Activated naive CD8-positive, alpha-beta T cell (primary cell): ENCODE measurements at regions not wholly inside any gene's neighbourhood (a gene's known extent, or its start where the extent isn't known, plus 50 kb on each side); places are given as distances from the start of the nearest gene placed in this dataset.

Experiments used
- H3K27ac Mint-ChIP-seq: one replicate; pipeline ENCODE4 v1.8.0; 2021; ENCODE audit warnings: mixed read lengths
- H3K27me3 Mint-ChIP-seq: one replicate; pipeline ENCODE4 v1.8.0; 2021; ENCODE audit warnings: mixed read lengths
- H3K36me3 Mint-ChIP-seq: one replicate; pipeline ENCODE4 v1.8.0; 2021; ENCODE audit warnings: mixed read lengths
- H3K4me1 Mint-ChIP-seq: one replicate; pipeline ENCODE4 v1.8.0; 2021; ENCODE audit warnings: low read depth, mixed read lengths
- H3K4me3 Mint-ChIP-seq: one replicate; pipeline ENCODE4 v1.8.0; 2021; ENCODE audit warnings: mild to moderate bottlenecking, mixed read lengths
- H3K9me3 Mint-ChIP-seq: one replicate; pipeline ENCODE4 v1.8.0; 2021; ENCODE audit warnings: low read depth, mixed read lengths

GRCh38 chr4:152221816-152222516 lies 313.9 kb downstream of the FBXW7 start:
- peaks cover 6% of the 10 kb centered on the region for H3K4me1 Mint-ChIP-seq
- H3K27me3 Mint-ChIP-seq, result no peaks in the 10 kb centered on the region
- H3K27ac Mint-ChIP-seq, result no peak overlapping the region
- peaks cover 2% of the 10 kb centered on the region for H3K36me3 Mint-ChIP-seq
- H3K9me3 Mint-ChIP-seq, result no peaks in the 10 kb centered on the region
- H3K4me3 Mint-ChIP-seq, result no peak overlapping the region

- peaks cover 6% of the 10 kb centered on the region for H3K4me1 Mint-ChIP-seq
- H3K9me3 Mint-ChIP-seq, result peaks cover 6% of the 10 kb centered on the region
- H3K36me3 Mint-ChIP-seq, result peaks cover 2% of the 10 kb centered on the region
- H3K27me3 Mint-ChIP-seq, result no peaks in the 10 kb centered on the region
- H3K27ac Mint-ChIP-seq, result no peak overlapping the region
- no peak overlapping the region for H3K4me3 Mint-ChIP-seq
Observed at GRCh38 chr4:152220201-152220666, 315.7 kb downstream of the FBXW7 start.

- H3K9me3 Mint-ChIP-seq, result peaks cover 20% of the 10 kb centered on the region
- no peak overlapping the region for H3K27ac Mint-ChIP-seq
- no peak overlapping the region for H3K4me3 Mint-ChIP-seq
- H3K4me1 Mint-ChIP-seq, result peaks cover 6% of the 10 kb centered on the region
- H3K27me3 Mint-ChIP-seq, result no peaks in the 10 kb centered on the region
- peaks cover 7% of the 10 kb centered on the region for H3K36me3 Mint-ChIP-seq
Observed at GRCh38 chr4:152218576-152218975, 317.3 kb downstream of the FBXW7 start.

GRCh38 chr4:152217896-152218295 lies 318.0 kb downstream of the FBXW7 start:
- Mint-ChIP-seq H3K4me3 (no peak overlapping the region), H3K4me1 (peaks cover 6% of the 10 kb centered on the region), H3K9me3 (peaks cover 20% of the 10 kb centered on the region), H3K36me3 (peaks cover 7% of the 10 kb centered on the region), H3K27ac (no peak overlapping the region), H3K27me3 (no peaks in the 10 kb centered on the region)

- Mint-ChIP-seq H3K36me3 (peaks cover 7% of the 10 kb centered on the region), H3K4me3 (no peak overlapping the region)
Observed at GRCh38 chr4:152211936-152212653, 323.8 kb downstream of the FBXW7 start.

GRCh38 chr4:152209772-152210493 lies 326.0 kb downstream of the FBXW7 start:
- H3K4me1 Mint-ChIP-seq, result no peaks in the 10 kb centered on the region
- peaks cover 11% of the 10 kb centered on the region for H3K9me3 Mint-ChIP-seq
- H3K27ac Mint-ChIP-seq, result no peak overlapping the region
- H3K27me3 Mint-ChIP-seq, result no peaks in the 10 kb centered on the region
- no peak overlapping the region for H3K4me3 Mint-ChIP-seq
- H3K36me3 Mint-ChIP-seq, result peaks cover 5% of the 10 kb centered on the region

More at GRCh38 chr4:152211936-152212653, 323.8 kb downstream of the FBXW7 start:
- H3K9me3 Mint-ChIP-seq, result peaks cover 20% of the 10 kb centered on the region
- no peaks in the 10 kb centered on the region for H3K4me1 Mint-ChIP-seq
- H3K27ac Mint-ChIP-seq, result no peak overlapping the region
- H3K27me3 Mint-ChIP-seq, result no peaks in the 10 kb centered on the region

- H3K27ac Mint-ChIP-seq, result no peak overlapping the region
- no peaks in the 10 kb centered on the region for H3K27me3 Mint-ChIP-seq
- H3K4me1 Mint-ChIP-seq, result no peaks in the 10 kb centered on the region
- H3K4me3 Mint-ChIP-seq, result no peak overlapping the region
- no peaks in the 10 kb centered on the region for H3K36me3 Mint-ChIP-seq
- no peaks in the 10 kb centered on the region for H3K9me3 Mint-ChIP-seq
Observed at GRCh38 chr4:152207378-152207720, 328.5 kb downstream of the FBXW7 start.

- Mint-ChIP-seq H3K27me3 (no peaks in the 10 kb centered on the region), H3K27ac (no peak overlapping the region), H3K36me3 (no peaks in the 10 kb centered on the region), H3K4me3 (no peak overlapping the region), H3K4me1 (no peaks in the 10 kb centered on the region), H3K9me3 (no peaks in the 10 kb centered on the region)
Observed at GRCh38 chr4:152206646-152207377, 329.1 kb downstream of the FBXW7 start.

- Mint-ChIP-seq H3K27me3 (no peaks in the 10 kb centered on the region), H3K4me3 (no peak overlapping the region), H3K4me1 (no peaks in the 10 kb centered on the region), H3K9me3 (no peaks in the 10 kb centered on the region), H3K36me3 (no peaks in the 10 kb centered on the region), H3K27ac (no peak overlapping the region)
Observed at GRCh38 chr4:152206185-152206584, 329.7 kb downstream of the FBXW7 start.

- no peaks in the 10 kb centered on the region for H3K9me3 Mint-ChIP-seq
- no peaks in the 10 kb centered on the region for H3K36me3 Mint-ChIP-seq
- H3K27me3 Mint-ChIP-seq, result no peaks in the 10 kb centered on the region
- no peak overlapping the region for H3K27ac Mint-ChIP-seq
- no peak overlapping the region for H3K4me3 Mint-ChIP-seq
- H3K4me1 Mint-ChIP-seq, result no peaks in the 10 kb centered on the region
Observed at GRCh38 chr4:152202415-152202814, 333.5 kb downstream of the FBXW7 start.

GRCh38 chr4:152200511-152201333 lies 335.2 kb downstream of the FBXW7 start:
- no peaks in the 10 kb centered on the region for H3K4me1 Mint-ChIP-seq
- no peak overlapping the region for H3K4me3 Mint-ChIP-seq
- H3K9me3 Mint-ChIP-seq, result no peaks in the 10 kb centered on the region
- no peak overlapping the region for H3K27ac Mint-ChIP-seq
- no peaks in the 10 kb centered on the region for H3K27me3 Mint-ChIP-seq
- H3K36me3 Mint-ChIP-seq, result no peaks in the 10 kb centered on the region

- H3K36me3 Mint-ChIP-seq, result peaks cover 7% of the 10 kb centered on the region
Observed at GRCh38 chr4:152197211-152197610, 338.7 kb downstream of the FBXW7 start.

GRCh38 chr4:152195888-152196287 lies 340.0 kb downstream of the FBXW7 start:
- H3K36me3 Mint-ChIP-seq, result peaks cover 7% of the 10 kb centered on the region
- no peak overlapping the region for H3K4me3 Mint-ChIP-seq
- no peaks in the 10 kb centered on the region for H3K27me3 Mint-ChIP-seq
- H3K4me1 Mint-ChIP-seq, result no peaks in the 10 kb centered on the region
- peaks cover 4% of the 10 kb centered on the region for H3K9me3 Mint-ChIP-seq
- no peak overlapping the region for H3K27ac Mint-ChIP-seq

More at GRCh38 chr4:152197211-152197610, 338.7 kb downstream of the FBXW7 start:
- no peaks in the 10 kb centered on the region for H3K27me3 Mint-ChIP-seq
- no peaks in the 10 kb centered on the region for H3K4me1 Mint-ChIP-seq
- H3K27ac Mint-ChIP-seq, result no peak overlapping the region
- no peak overlapping the region for H3K4me3 Mint-ChIP-seq
- H3K9me3 Mint-ChIP-seq, result peaks cover 4% of the 10 kb centered on the region

- H3K9me3 Mint-ChIP-seq, result peaks cover 4% of the 10 kb centered on the region
- peaks cover 18% of the 10 kb centered on the region for H3K4me1 Mint-ChIP-seq
- H3K4me3 Mint-ChIP-seq, result no peak overlapping the region
- H3K27ac Mint-ChIP-seq, result no peak overlapping the region
- peaks cover 7% of the 10 kb centered on the region for H3K36me3 Mint-ChIP-seq
- no peaks in the 10 kb centered on the region for H3K27me3 Mint-ChIP-seq
Observed at GRCh38 chr4:152193059-152193458, 342.8 kb downstream of the FBXW7 start.
